ENCODE measurements at regions not wholly inside any gene's neighbourhood (a gene's known extent, or its start where the extent isn't known, plus 50 kb on each side); places are given as distances from the start of the nearest gene placed in this dataset.
A peak's percentile ranks its signal among the peaks of the same experiment; 100 is the strongest.
"Not testable (repeated sequence)": the region's sequence is repeated elsewhere in the genome, so short reads cannot be mapped to it uniquely, and the experiment has no call there.

GRCh38 chr4:81740487-81740886, 268.8 kb upstream of the RASGEF1B start:
- H3K4me1 ChIP-seq (ENCODE audit: control insufficient read depth, insufficient read depth, low read length): no peaks in the 10 kb centered on the region
- ATAC-seq (no peak), DNase-seq (no peak)
- no peak overlapping the region for H3K27ac ChIP-seq (ENCODE audit: low read length)
- no peak overlapping the region for H3K4me3 ChIP-seq (ENCODE audit: low read length)
- no peaks in the 10 kb centered on the region for H3K9me3 ChIP-seq (ENCODE audit: control insufficient read depth, low read length)
- intact Hi-C loops (cut with DNase I): no loop called here
- H3K27me3 ChIP-seq (ENCODE audit: control insufficient read depth, insufficient read depth): no peaks in the 10 kb centered on the region

DNA sequence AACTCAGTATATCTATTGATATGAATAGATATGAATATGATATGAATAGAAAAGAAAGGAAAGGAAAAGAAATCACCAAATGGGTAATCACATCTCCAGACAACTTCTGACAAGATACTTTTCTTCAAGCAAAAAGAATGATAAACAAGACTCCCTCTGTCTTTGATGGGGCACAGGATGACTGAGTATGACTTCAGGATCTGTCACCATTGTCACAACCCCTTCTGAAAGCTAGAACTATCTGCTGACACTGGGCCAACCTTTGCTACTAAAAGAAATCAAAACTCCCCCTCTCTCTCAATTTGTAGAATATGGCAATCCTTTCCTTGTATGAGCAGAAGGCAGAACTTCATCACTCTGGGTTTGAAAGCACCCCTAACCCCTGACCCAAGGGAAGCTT, 267.2 kb upstream of the RASGEF1B start:
- Histone ChIP-seq H3K27me3 (ENCODE audit: control insufficient read depth, insufficient read depth) (no peaks in the 10 kb centered on the region), H3K9me3 (ENCODE audit: control insufficient read depth, low read length) (no peaks in the 10 kb centered on the region), H3K27ac (ENCODE audit: low read length) (no peak overlapping the region), H3K4me1 (ENCODE audit: control insufficient read depth, insufficient read depth, low read length) (no peaks in the 10 kb centered on the region), H3K4me3 (ENCODE audit: low read length) (no peak overlapping the region)
- no peak for ATAC-seq
- intact Hi-C loops (cut with DNase I): no loop called here
- no peak for DNase-seq

GRCh38 chr4:81737865-81738559, 266.3 kb upstream of the RASGEF1B start:
- H3K9me3 ChIP-seq (ENCODE audit: control insufficient read depth, low read length): no peaks in the 10 kb centered on the region
- H3K27ac ChIP-seq (ENCODE audit: low read length): no peak overlapping the region
- DNase-seq: no peak
- 89% methylated on average over 2 of the region's 2 CpGs for WGBS
- ATAC-seq: no peak
- intact Hi-C loops (cut with DNase I): no loop called here
- no peak overlapping the region for H3K4me3 ChIP-seq (ENCODE audit: low read length)
- H3K4me1 ChIP-seq (ENCODE audit: control insufficient read depth, insufficient read depth, low read length): no peaks in the 10 kb centered on the region
- no peaks in the 10 kb centered on the region for H3K27me3 ChIP-seq (ENCODE audit: control insufficient read depth, insufficient read depth)

- no peak overlapping the region for H3K4me3 ChIP-seq (ENCODE audit: low read length)
- no peaks in the 10 kb centered on the region for H3K9me3 ChIP-seq (ENCODE audit: control insufficient read depth, low read length)
- ATAC-seq (no peak), DNase-seq (no peak)
- intact Hi-C loops (cut with DNase I): no loop called here
- WGBS: 90% methylated on average over 2 of the region's 2 CpGs
- no peak overlapping the region for H3K27ac ChIP-seq (ENCODE audit: low read length)
- no peaks in the 10 kb centered on the region for H3K4me1 ChIP-seq (ENCODE audit: control insufficient read depth, insufficient read depth, low read length)
- no peaks in the 10 kb centered on the region for H3K27me3 ChIP-seq (ENCODE audit: control insufficient read depth, insufficient read depth)
Observed at GRCh38 chr4:81736324-81736723, 264.6 kb upstream of the RASGEF1B start.

DNA sequence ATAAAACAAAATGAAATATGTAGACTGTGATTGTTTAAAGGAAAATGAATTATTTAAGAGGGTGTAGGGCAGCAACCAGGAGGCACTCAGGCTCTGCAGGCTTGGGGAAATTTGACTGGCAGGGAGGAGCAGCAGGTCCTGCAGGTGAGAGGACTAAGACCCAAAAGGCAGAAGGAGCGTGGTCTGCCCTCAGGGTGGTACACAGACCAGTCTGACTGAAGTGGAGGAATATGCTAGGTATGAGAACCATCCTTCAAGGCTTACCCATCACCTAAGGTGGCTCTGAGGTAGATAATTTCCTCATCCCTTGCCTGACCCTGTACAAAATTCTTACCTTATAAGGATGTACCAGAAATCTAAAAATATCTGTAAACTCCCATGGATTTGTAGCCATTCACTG, 261.3 kb upstream of the RASGEF1B start:
- Histone ChIP-seq H3K9me3 (ENCODE audit: control insufficient read depth, low read length) (no peaks in the 10 kb centered on the region), H3K4me3 (ENCODE audit: low read length) (no peak overlapping the region), H3K27ac (ENCODE audit: low read length) (no peak overlapping the region), H3K27me3 (ENCODE audit: control insufficient read depth, insufficient read depth) (no peaks in the 10 kb centered on the region), H3K4me1 (ENCODE audit: control insufficient read depth, insufficient read depth, low read length) (no peaks in the 10 kb centered on the region)
- ATAC-seq (no peak), DNase-seq (no peak)
- 83% methylated on average over 1 of the region's 1 CpG for WGBS
- intact Hi-C loops (cut with DNase I): no loop called here

DNA sequence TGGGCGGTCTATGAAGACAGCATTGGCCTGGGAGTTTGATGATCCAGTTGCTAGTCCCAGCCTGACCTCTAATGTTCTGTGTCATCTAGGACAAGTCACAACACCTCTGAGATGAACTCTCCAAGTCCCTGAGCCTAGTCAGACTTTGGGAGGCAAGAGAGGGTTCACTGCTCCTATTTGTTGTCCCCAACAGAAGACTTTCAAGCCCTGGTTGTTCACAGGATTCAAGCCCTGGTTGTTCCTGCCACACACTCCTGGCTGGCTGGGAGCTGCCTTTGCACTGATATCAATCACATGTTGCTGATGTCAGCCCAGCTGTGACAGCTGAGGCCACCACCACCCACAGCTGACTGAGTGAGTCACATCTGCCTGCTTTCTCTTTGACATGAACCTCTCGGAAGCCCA, 253.2 kb upstream of the RASGEF1B start:
- 77% methylated on average over 2 of the region's 2 CpGs for WGBS
- intact Hi-C loops (cut with DNase I): no loop called here
- no peak overlapping the region for H3K27ac ChIP-seq (ENCODE audit: low read length)

GRCh38 chr4:81723927-81724587, 252.3 kb upstream of the RASGEF1B start:
- DNase-seq: peak in 1 of 3 donors; percentile 42
- Histone ChIP-seq H3K4me3 (ENCODE audit: low read length) (no peak overlapping the region), H3K4me1 (ENCODE audit: control insufficient read depth, insufficient read depth, low read length) (peaks cover 3% of the 10 kb centered on the region), H3K27ac (ENCODE audit: low read length) (no peak overlapping the region), H3K27me3 (ENCODE audit: control insufficient read depth, insufficient read depth) (no peaks in the 10 kb centered on the region), H3K9me3 (ENCODE audit: control insufficient read depth, low read length) (no peaks in the 10 kb centered on the region)
- WGBS: 42% methylated on average over 3 of the region's 3 CpGs
- ATAC-seq: peak in 1 of 2 donors; percentile 60
- intact Hi-C loops (cut with DNase I): no loop called here

More for the DNA sequence above, 253.2 kb upstream of the RASGEF1B start:
- Histone ChIP-seq H3K27me3 (ENCODE audit: control insufficient read depth, insufficient read depth) (no peaks in the 10 kb centered on the region), H3K9me3 (ENCODE audit: control insufficient read depth, low read length) (no peaks in the 10 kb centered on the region), H3K4me1 (ENCODE audit: control insufficient read depth, insufficient read depth, low read length) (peaks cover 3% of the 10 kb centered on the region), H3K4me3 (ENCODE audit: low read length) (no peak overlapping the region)
- DNase-seq: peak; percentile 46 to 64 (median 59)
- peak; percentile 66 to 96 for ATAC-seq

GRCh38 chr4:81723019-81723884, 251.5 kb upstream of the RASGEF1B start:
- H3K27me3 ChIP-seq (ENCODE audit: control insufficient read depth, insufficient read depth): no peaks in the 10 kb centered on the region
- H3K4me3 ChIP-seq (ENCODE audit: low read length): no peak overlapping the region
- no peak for ATAC-seq
- intact Hi-C loops (cut with DNase I): no loop called here
- 74% methylated on average over 3 of the region's 3 CpGs for WGBS
- peaks cover 3% of the 10 kb centered on the region for H3K4me1 ChIP-seq (ENCODE audit: control insufficient read depth, insufficient read depth, low read length)
- H3K9me3 ChIP-seq (ENCODE audit: control insufficient read depth, low read length): no peaks in the 10 kb centered on the region
- no peak for DNase-seq
- H3K27ac ChIP-seq (ENCODE audit: low read length): no peak overlapping the region

DNA sequence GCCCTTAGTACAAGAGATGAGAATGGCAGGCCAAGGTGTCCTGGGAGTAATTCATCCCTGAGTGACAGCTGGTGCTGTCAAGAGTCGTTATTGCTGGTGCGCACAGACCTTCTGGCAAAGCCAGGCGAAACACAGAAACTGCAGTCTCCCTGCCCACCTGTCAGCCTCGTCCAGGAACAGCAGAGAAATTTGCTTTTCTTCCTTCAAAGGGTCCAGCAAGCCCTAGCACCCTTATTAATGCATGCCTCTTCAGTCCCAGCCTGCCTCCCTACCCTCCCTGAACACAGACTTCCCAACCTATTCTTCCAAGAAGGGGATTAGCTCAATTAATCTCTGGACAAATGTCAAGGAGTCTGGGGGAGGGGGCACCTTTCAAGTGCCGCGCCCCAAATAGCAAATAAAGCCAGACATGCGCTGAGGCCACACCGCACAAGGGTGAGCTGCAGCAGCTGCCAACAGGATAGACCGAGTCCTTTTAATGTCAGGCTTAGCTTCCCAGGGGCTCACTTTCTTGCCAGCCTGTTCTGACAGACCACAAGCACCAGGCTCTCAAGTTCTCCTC, 250.7 kb upstream of the RASGEF1B start:
- DNase-seq: no peak
- peaks cover 3% of the 10 kb centered on the region for H3K4me1 ChIP-seq (ENCODE audit: control insufficient read depth, insufficient read depth, low read length)
- intact Hi-C loops (cut with DNase I): no loop called here
- no peak overlapping the region for H3K27ac ChIP-seq (ENCODE audit: low read length)
- peak in 1 of 2 donors; percentile 23 for ATAC-seq
- no peak overlapping the region for H3K4me3 ChIP-seq (ENCODE audit: low read length)
- no peaks in the 10 kb centered on the region for H3K9me3 ChIP-seq (ENCODE audit: control insufficient read depth, low read length)
- WGBS: 65% methylated on average over 9 of the region's 9 CpGs
- H3K27me3 ChIP-seq (ENCODE audit: control insufficient read depth, insufficient read depth): no peaks in the 10 kb centered on the region

GRCh38 chr4:81715757-81716156, 244.1 kb upstream of the RASGEF1B start:
- no peak overlapping the region for H3K27ac ChIP-seq (ENCODE audit: low read length)
- H3K4me1 ChIP-seq (ENCODE audit: control insufficient read depth, insufficient read depth, low read length): no peaks in the 10 kb centered on the region
- no peak for DNase-seq
- no peaks in the 10 kb centered on the region for H3K27me3 ChIP-seq (ENCODE audit: control insufficient read depth, insufficient read depth)
- ATAC-seq: no peak
- 68% methylated on average over 5 of the region's 5 CpGs for WGBS
- intact Hi-C loops (cut with DNase I): no loop called here
- no peaks in the 10 kb centered on the region for H3K9me3 ChIP-seq (ENCODE audit: control insufficient read depth, low read length)
- no peak overlapping the region for H3K4me3 ChIP-seq (ENCODE audit: low read length)

DNA sequence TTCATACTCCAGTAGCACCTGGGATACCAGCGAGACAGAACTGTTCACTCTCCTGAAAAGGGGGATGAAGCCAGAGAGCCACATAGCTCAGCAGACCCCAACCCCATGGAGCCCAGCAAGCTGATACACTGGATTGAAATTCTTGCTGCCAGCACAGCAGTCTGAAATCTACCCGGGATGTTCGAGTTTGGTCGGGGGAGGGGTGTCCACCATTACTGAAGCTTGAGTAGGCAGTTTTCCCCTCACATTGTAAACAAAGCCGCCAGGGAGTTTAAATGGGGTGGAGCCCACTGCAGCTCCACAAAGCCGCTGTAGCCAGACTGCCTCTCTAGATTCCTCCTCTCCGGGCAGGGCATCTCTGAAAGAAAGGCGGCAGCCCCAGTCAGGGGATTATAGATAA, 243.7 kb upstream of the RASGEF1B start:
- ATAC-seq; H3K4me3 ChIP-seq (ENCODE audit: low read length); intact Hi-C loops (cut with DNase I); H3K9me3 ChIP-seq (ENCODE audit: control insufficient read depth, low read length); H3K4me1 ChIP-seq (ENCODE audit: control insufficient read depth, insufficient read depth, low read length); H3K27ac ChIP-seq (ENCODE audit: low read length); H3K27me3 ChIP-seq (ENCODE audit: control insufficient read depth, insufficient read depth); DNase-seq: not testable (repeated sequence)
- WGBS: 54% methylated on average over 8 of the region's 8 CpGs
